ENCODE measurements at regions not wholly inside any gene's neighbourhood (a gene's known extent, or its start where the extent isn't known, plus 50 kb on each side); places are given as distances from the start of the nearest gene placed in this dataset.
A peak's percentile ranks its signal among the peaks of the same experiment; 100 is the strongest.

DNA sequence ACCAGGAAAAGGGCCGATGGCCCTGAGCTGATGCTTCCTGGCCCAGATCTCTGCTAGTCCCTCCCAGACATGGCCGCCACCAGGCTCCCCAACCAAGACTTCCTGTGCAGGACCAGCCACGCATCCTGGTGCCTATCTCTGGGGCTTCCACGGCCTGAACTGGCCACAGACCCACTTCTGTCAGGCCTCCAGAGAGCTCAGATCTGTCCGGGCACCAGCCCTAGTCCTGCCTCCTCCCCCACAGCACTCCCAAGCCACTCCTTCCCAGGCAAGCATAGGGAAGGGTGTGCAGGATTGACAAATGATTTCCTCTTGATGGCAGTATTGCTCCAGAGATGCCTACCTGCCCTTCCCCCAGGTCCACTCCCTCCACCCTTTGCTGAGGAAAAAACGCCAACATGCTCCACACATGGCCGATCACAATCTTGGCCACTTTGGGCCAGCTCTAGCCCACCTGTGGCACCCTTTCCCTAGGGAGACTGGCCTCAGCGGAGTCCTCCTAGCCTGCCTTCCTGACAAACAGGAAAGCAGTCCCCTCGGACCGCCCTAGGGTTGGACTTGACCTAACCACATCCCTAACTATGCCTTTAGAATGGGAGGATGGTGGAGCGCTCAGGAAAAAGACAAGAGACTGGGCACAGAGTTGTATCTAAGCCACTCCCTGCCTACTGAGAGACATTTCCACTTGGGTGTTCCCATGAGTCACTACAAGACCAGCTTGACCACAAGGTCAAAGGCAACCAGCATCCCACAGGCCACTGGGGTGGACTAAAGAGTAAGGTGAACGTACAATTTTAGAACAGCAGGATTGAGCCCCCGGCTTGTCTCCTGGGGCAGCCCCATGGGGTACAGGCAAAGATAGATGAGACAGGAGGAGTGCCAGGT lies 277.5 kb upstream of the AGTR2 start:
- Histone ChIP-seq H3K27me3 (ENCODE audit: control insufficient read depth in 2 of 2, insufficient read depth in 2 of 2, low read length in 2 of 2) (no peaks in the 10 kb centered on the region), H3K27ac (ENCODE audit: low read depth in 2 of 2, low read length in 2 of 2) (peak overlapping the region; percentile 65 to 70), H3K4me3 (ENCODE audit: low read length in 2 of 2) (peak overlapping the region; percentile 52 to 65)

DNA sequence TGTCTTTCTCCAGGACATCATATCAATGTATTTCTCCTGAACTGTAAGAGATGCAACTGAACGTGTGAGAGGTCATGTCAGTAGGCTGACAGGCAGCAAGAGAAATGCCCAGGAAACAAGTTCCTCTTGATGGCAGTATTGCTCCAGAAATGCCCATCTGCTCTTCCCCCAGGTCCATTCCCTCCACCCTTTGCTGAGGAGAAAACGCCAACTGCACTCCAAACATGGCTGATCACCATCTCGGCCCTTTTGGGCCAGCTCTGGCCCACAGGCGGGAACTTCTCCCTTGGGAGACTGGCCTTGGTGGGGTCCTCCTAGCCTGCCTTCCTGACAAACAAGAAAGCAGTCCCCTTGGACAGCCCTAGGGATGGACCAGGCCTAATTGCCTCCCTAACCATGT lies 276.5 kb upstream of the AGTR2 start:
- H3K4me1 ChIP-seq (ENCODE audit: control insufficient read depth in 2 of 2, insufficient read depth in 2 of 2, low read length in 2 of 2): peaks cover 14 to 23% of the 10 kb centered on the region in 2 donors
- no peak overlapping the region for H3K27ac ChIP-seq (ENCODE audit: low read depth in 2 of 2, low read length in 2 of 2)
- H3K27me3 ChIP-seq (ENCODE audit: control insufficient read depth in 2 of 2, insufficient read depth in 2 of 2, low read length in 2 of 2): no peaks in the 10 kb centered on the region
- peaks cover 0 to 8% of the 10 kb centered on the region in 2 donors for H3K9me3 ChIP-seq (ENCODE audit: control insufficient read depth in 2 of 2, low read length in 2 of 2)
- H3K9ac ChIP-seq (ENCODE audit: low read depth in 1 of 2, low read length in 2 of 2): no peak overlapping the region
- peaks cover 0 to 3% of the 10 kb centered on the region in 2 donors for H3K36me3 ChIP-seq (ENCODE audit: control insufficient read depth in 2 of 2, insufficient read depth in 2 of 2, low read length in 2 of 2)
- no peak overlapping the region for H3K4me3 ChIP-seq (ENCODE audit: low read length in 2 of 2)

More for the DNA sequence above, 277.5 kb upstream of the AGTR2 start:
- peaks cover 0 to 8% of the 10 kb centered on the region in 2 donors for H3K9me3 ChIP-seq (ENCODE audit: control insufficient read depth in 2 of 2, low read length in 2 of 2)
- H3K4me1 ChIP-seq (ENCODE audit: control insufficient read depth in 2 of 2, insufficient read depth in 2 of 2, low read length in 2 of 2): peaks cover 14 to 21% of the 10 kb centered on the region in 2 donors
- peaks cover 0 to 3% of the 10 kb centered on the region in 2 donors for H3K36me3 ChIP-seq (ENCODE audit: control insufficient read depth in 2 of 2, insufficient read depth in 2 of 2, low read length in 2 of 2)
- peak overlapping the region in 1 of 2 donors; percentile 39 for H3K9ac ChIP-seq (ENCODE audit: low read depth in 1 of 2, low read length in 2 of 2)

DNA sequence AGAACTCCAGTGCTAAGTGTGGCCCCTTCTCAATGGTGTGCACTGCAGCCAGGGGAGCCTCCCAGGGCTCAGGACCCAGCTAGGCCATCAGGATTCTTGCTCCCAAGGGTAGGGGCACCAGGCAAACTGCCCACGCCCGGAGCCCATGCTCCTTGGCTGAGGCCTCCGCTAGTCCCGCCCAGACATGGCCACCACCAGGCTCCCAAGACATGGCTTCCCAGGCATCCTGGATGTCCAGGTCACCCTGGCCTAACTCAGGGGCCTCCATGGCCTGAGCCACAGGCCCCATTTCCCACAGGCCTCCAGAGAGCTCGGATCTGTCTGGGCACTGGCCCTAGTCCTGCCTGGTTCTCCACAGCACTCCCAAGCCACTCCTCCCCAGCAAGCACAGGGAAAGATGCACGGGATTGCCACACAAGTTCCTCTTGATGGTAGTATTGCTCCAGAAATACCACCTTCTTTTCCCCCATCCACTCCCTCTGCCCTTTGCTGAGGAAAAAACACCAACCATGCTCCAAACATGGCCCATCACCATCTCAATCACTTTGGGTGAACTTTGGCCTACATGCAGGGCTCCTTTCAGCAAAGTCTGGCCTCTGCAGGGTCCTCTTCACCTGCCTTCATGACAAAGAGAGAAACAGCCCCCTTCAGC lies 274.7 kb upstream of the AGTR2 start:
- Histone ChIP-seq H3K4me3 (ENCODE audit: low read length in 2 of 2) (no peak overlapping the region), H3K9me3 (ENCODE audit: control insufficient read depth in 2 of 2, low read length in 2 of 2) (no peaks in the 10 kb centered on the region), H3K9ac (ENCODE audit: low read depth in 1 of 2, low read length in 2 of 2) (no peak overlapping the region), H3K27ac (ENCODE audit: low read depth in 2 of 2, low read length in 2 of 2) (no peak overlapping the region), H3K36me3 (ENCODE audit: control insufficient read depth in 2 of 2, insufficient read depth in 2 of 2, low read length in 2 of 2) (no peaks in the 10 kb centered on the region), H3K27me3 (ENCODE audit: control insufficient read depth in 2 of 2, insufficient read depth in 2 of 2, low read length in 2 of 2) (no peaks in the 10 kb centered on the region), H3K4me1 (ENCODE audit: control insufficient read depth in 2 of 2, insufficient read depth in 2 of 2, low read length in 2 of 2) (peaks cover 14 to 23% of the 10 kb centered on the region in 2 donors)

DNA sequence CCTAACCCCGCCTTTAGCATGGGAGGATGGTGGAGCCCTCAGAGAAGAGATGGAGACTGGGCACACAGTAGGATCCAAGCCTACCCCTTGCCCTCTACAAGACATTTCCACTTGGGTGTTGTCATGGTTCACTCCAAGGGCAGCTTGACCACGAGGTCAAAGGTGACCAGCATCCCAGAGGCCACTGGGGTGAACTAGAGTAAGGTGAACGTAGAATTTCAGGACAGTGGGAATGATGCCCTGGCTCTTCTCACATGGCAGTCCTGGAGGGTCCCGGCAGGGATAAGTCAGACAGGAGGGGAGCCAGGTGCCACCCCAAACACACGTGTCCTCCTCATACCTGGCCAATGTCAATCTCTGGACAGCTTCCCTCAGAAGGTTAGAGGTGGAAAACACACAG lies 274.2 kb upstream of the AGTR2 start:
- no peaks in the 10 kb centered on the region for H3K9me3 ChIP-seq (ENCODE audit: control insufficient read depth in 2 of 2, low read length in 2 of 2)
- H3K9ac ChIP-seq (ENCODE audit: low read depth in 1 of 2, low read length in 2 of 2): no peak overlapping the region
- no peak overlapping the region for H3K4me3 ChIP-seq (ENCODE audit: low read length in 2 of 2)
- H3K27ac ChIP-seq (ENCODE audit: low read depth in 2 of 2, low read length in 2 of 2): no peak overlapping the region
- H3K27me3 ChIP-seq (ENCODE audit: control insufficient read depth in 2 of 2, insufficient read depth in 2 of 2, low read length in 2 of 2): no peaks in the 10 kb centered on the region
- H3K36me3 ChIP-seq (ENCODE audit: control insufficient read depth in 2 of 2, insufficient read depth in 2 of 2, low read length in 2 of 2): no peaks in the 10 kb centered on the region
- H3K4me1 ChIP-seq (ENCODE audit: control insufficient read depth in 2 of 2, insufficient read depth in 2 of 2, low read length in 2 of 2): peaks cover 14 to 23% of the 10 kb centered on the region in 2 donors

DNA sequence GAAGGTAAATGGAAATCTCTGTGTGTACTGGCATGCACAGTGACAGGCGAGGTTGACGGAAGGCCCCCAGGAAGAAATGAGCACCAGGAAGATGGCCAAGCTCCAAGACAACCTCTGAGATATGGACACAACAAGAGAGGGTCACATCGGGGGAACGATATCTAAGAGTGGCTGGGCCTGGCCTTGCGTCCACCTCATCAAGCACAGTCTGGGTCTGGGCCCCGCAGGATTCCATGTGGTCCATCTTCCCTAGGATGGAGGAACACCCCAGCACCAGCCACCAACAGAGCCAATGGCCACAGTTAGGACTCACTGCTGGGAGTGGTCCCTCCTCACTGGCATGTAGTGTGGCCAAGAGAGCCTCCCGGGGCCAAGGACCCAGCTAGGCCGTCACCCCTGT lies 272.6 kb upstream of the AGTR2 start:
- H3K9me3 ChIP-seq (ENCODE audit: control insufficient read depth in 2 of 2, low read length in 2 of 2): no peaks in the 10 kb centered on the region

GRCh38 chrX:115898382-115899001 lies 272.1 kb upstream of the AGTR2 start:
- no peaks in the 10 kb centered on the region for H3K36me3 ChIP-seq (ENCODE audit: control insufficient read depth in 2 of 2, insufficient read depth in 2 of 2, low read length in 2 of 2)
- H3K9me3 ChIP-seq (ENCODE audit: control insufficient read depth in 2 of 2, low read length in 2 of 2): no peaks in the 10 kb centered on the region
- H3K4me3 ChIP-seq (ENCODE audit: low read length in 2 of 2): no peak overlapping the region
- no peaks in the 10 kb centered on the region for H3K27me3 ChIP-seq (ENCODE audit: control insufficient read depth in 2 of 2, insufficient read depth in 2 of 2, low read length in 2 of 2)
- peaks cover 3 to 11% of the 10 kb centered on the region in 2 donors for H3K4me1 ChIP-seq (ENCODE audit: control insufficient read depth in 2 of 2, insufficient read depth in 2 of 2, low read length in 2 of 2)
- H3K9ac ChIP-seq (ENCODE audit: low read depth in 1 of 2, low read length in 2 of 2): no peak overlapping the region
- no peak overlapping the region for H3K27ac ChIP-seq (ENCODE audit: low read depth in 2 of 2, low read length in 2 of 2)

More for the DNA sequence above, 272.6 kb upstream of the AGTR2 start:
- Histone ChIP-seq H3K27ac (ENCODE audit: low read depth in 2 of 2, low read length in 2 of 2) (no peak overlapping the region), H3K4me1 (ENCODE audit: control insufficient read depth in 2 of 2, insufficient read depth in 2 of 2, low read length in 2 of 2) (peaks cover 7 to 17% of the 10 kb centered on the region in 2 donors), H3K9ac (ENCODE audit: low read depth in 1 of 2, low read length in 2 of 2) (no peak overlapping the region), H3K4me3 (ENCODE audit: low read length in 2 of 2) (no peak overlapping the region), H3K36me3 (ENCODE audit: control insufficient read depth in 2 of 2, insufficient read depth in 2 of 2, low read length in 2 of 2) (no peaks in the 10 kb centered on the region), H3K27me3 (ENCODE audit: control insufficient read depth in 2 of 2, insufficient read depth in 2 of 2, low read length in 2 of 2) (no peaks in the 10 kb centered on the region)

GRCh38 chrX:115900425-115900824 lies 270.1 kb upstream of the AGTR2 start:
- Histone ChIP-seq H3K36me3 (ENCODE audit: control insufficient read depth in 2 of 2, insufficient read depth in 2 of 2, low read length in 2 of 2) (no peaks in the 10 kb centered on the region), H3K27ac (ENCODE audit: low read depth in 2 of 2, low read length in 2 of 2) (no peak overlapping the region), H3K9ac (ENCODE audit: low read depth in 1 of 2, low read length in 2 of 2) (no peak overlapping the region), H3K4me3 (ENCODE audit: low read length in 2 of 2) (no peak overlapping the region), H3K4me1 (ENCODE audit: control insufficient read depth in 2 of 2, insufficient read depth in 2 of 2, low read length in 2 of 2) (peaks cover 0 to 2% of the 10 kb centered on the region in 2 donors), H3K9me3 (ENCODE audit: control insufficient read depth in 2 of 2, low read length in 2 of 2) (no peaks in the 10 kb centered on the region), H3K27me3 (ENCODE audit: control insufficient read depth in 2 of 2, insufficient read depth in 2 of 2, low read length in 2 of 2) (peaks cover 0 to 2% of the 10 kb centered on the region in 2 donors)

GRCh38 chrX:115901241-115901640 lies 269.3 kb upstream of the AGTR2 start:
- Histone ChIP-seq H3K36me3 (ENCODE audit: control insufficient read depth in 2 of 2, insufficient read depth in 2 of 2, low read length in 2 of 2) (no peaks in the 10 kb centered on the region), H3K9ac (ENCODE audit: low read depth in 1 of 2, low read length in 2 of 2) (no peak overlapping the region), H3K9me3 (ENCODE audit: control insufficient read depth in 2 of 2, low read length in 2 of 2) (no peaks in the 10 kb centered on the region), H3K27ac (ENCODE audit: low read depth in 2 of 2, low read length in 2 of 2) (no peak overlapping the region), H3K4me1 (ENCODE audit: control insufficient read depth in 2 of 2, insufficient read depth in 2 of 2, low read length in 2 of 2) (peaks cover 0 to 2% of the 10 kb centered on the region in 2 donors), H3K4me3 (ENCODE audit: low read length in 2 of 2) (no peak overlapping the region), H3K27me3 (ENCODE audit: control insufficient read depth in 2 of 2, insufficient read depth in 2 of 2, low read length in 2 of 2) (peaks cover 0 to 4% of the 10 kb centered on the region in 2 donors)

DNA sequence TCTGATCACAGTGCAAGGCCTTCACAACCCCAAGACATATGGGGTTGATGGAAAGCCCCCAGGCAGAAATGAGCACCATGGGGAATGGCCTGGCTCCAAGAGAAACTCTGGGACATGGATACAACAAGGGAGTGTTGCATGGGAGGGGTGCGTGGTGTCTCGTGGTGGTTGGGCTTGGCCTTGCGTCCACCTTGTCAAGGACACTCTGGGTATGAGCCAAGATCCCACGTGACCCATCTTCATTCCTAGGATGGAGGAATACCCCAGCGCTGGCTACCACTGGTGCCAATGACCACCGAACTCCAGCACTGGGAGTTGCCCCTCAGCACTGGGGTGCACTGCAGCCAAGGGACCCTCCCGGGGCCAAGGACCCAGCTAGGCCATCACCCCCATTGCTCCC lies 267.5 kb upstream of the AGTR2 start:
- Histone ChIP-seq H3K4me1 (ENCODE audit: control insufficient read depth in 2 of 2, insufficient read depth in 2 of 2, low read length in 2 of 2) (peaks cover 0 to 2% of the 10 kb centered on the region in 2 donors), H3K9me3 (ENCODE audit: control insufficient read depth in 2 of 2, low read length in 2 of 2) (no peaks in the 10 kb centered on the region), H3K4me3 (ENCODE audit: low read length in 2 of 2) (no peak overlapping the region), H3K27me3 (ENCODE audit: control insufficient read depth in 2 of 2, insufficient read depth in 2 of 2, low read length in 2 of 2) (peaks cover 2 to 4% of the 10 kb centered on the region in 2 donors), H3K27ac (ENCODE audit: low read depth in 2 of 2, low read length in 2 of 2) (no peak overlapping the region), H3K36me3 (ENCODE audit: control insufficient read depth in 2 of 2, insufficient read depth in 2 of 2, low read length in 2 of 2) (no peaks in the 10 kb centered on the region), H3K9ac (ENCODE audit: low read depth in 1 of 2, low read length in 2 of 2) (no peak overlapping the region)

GRCh38 chrX:115906276-115906675 lies 264.3 kb upstream of the AGTR2 start:
- H3K27ac ChIP-seq (ENCODE audit: low read depth in 2 of 2, low read length in 2 of 2): no peak overlapping the region
- no peak overlapping the region for H3K4me3 ChIP-seq (ENCODE audit: low read length in 2 of 2)
- no peak overlapping the region for H3K9ac ChIP-seq (ENCODE audit: low read depth in 1 of 2, low read length in 2 of 2)
- no peaks in the 10 kb centered on the region for H3K36me3 ChIP-seq (ENCODE audit: control insufficient read depth in 2 of 2, insufficient read depth in 2 of 2, low read length in 2 of 2)
- H3K4me1 ChIP-seq (ENCODE audit: control insufficient read depth in 2 of 2, insufficient read depth in 2 of 2, low read length in 2 of 2): no peaks in the 10 kb centered on the region
- peaks cover 2 to 7% of the 10 kb centered on the region in 2 donors for H3K27me3 ChIP-seq (ENCODE audit: control insufficient read depth in 2 of 2, insufficient read depth in 2 of 2, low read length in 2 of 2)
- H3K9me3 ChIP-seq (ENCODE audit: control insufficient read depth in 2 of 2, low read length in 2 of 2): no peaks in the 10 kb centered on the region
